ENCODE measurements at regions not wholly inside any gene's neighbourhood (a gene's known extent, or its start where the extent isn't known, plus 50 kb on each side); places are given as distances from the start of the nearest gene placed in this dataset.

DNA sequence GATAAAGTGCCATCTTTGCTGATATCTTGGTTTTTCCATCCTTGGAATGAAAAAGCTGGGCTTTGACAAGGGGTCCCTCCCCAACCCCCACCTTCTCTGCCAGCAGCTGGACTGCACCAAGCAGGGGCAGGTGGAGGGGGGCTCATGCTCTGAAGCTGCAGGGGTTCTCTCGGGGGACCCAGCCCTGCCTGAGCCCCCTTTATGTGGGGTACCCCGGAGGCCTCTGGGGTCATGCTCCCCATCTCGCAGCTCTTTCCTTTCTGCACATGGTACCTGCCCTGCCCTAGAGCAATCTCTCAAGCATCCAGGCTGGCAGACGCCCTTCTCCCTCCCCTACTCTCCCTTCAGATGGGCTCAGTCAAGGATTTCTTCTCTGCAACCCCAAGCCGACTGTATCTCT is 146.7 kb upstream of the PTPN1 start:
- Histone ChIP-seq H3K79me2 (no peaks in the 10 kb centered on the region), H2AFZ (no peak overlapping the region), H3K36me3 (ENCODE audit: control insufficient read depth, insufficient read depth, low read length) (no peaks in the 10 kb centered on the region), H3K4me2 (ENCODE audit: low read length) (no peak overlapping the region), H3K4me3 (ENCODE audit: low read depth, low read length) (no peak overlapping the region), H3K27ac (no peak overlapping the region), H3K27me3 (ENCODE audit: control insufficient read depth, insufficient read depth, low read length) (no peaks in the 10 kb centered on the region), H3K9ac (no peak overlapping the region), H3K9me3 (ENCODE audit: control insufficient read depth, low read length) (no peaks in the 10 kb centered on the region), H3K4me1 (no peaks in the 10 kb centered on the region)
- TF ChIP-seq, protein P1, sequence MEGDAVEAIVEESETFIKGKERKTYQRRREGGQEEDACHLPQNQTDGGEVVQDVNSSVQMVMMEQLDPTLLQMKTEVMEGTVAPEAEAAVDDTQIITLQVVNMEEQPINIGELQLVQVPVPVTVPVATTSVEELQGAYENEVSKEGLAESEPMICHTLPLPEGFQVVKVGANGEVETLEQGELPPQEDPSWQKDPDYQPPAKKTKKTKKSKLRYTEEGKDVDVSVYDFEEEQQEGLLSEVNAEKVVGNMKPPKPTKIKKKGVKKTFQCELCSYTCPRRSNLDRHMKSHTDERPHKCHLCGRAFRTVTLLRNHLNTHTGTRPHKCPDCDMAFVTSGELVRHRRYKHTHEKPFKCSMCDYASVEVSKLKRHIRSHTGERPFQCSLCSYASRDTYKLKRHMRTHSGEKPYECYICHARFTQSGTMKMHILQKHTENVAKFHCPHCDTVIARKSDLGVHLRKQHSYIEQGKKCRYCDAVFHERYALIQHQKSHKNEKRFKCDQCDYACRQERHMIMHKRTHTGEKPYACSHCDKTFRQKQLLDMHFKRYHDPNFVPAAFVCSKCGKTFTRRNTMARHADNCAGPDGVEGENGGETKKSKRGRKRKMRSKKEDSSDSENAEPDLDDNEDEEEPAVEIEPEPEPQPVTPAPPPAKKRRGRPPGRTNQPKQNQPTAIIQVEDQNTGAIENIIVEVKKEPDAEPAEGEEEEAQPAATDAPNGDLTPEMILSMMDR (IDR thresholded peaks at IDR 0.05): no peak

DNA sequence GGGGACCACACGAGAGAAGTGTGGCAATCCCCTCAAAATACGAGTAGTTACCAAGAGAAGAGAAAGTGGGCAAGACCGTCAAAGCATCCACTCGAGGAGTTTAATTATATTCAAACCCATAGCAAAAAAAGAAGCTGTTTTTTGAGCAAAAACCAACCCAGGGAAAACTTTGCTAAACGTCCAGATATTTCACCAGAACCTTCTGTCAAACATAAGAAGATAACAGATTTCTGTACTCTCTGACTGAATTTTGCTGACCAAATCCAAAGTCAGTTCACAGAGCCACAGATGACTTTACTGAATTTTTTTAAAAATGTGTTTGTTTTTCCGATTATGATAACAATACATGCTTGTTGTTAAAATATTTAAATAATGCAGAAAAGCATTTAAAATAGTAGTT is 145.6 kb upstream of the PTPN1 start:
- H3K4me3 ChIP-seq (ENCODE audit: low read depth, low read length): no peak overlapping the region
- H3K9ac ChIP-seq: no peak overlapping the region
- H3K36me3 ChIP-seq (ENCODE audit: control insufficient read depth, insufficient read depth, low read length): no peaks in the 10 kb centered on the region
- H3K9me3 ChIP-seq (ENCODE audit: control insufficient read depth, low read length): no peaks in the 10 kb centered on the region
- no peak overlapping the region for H3K4me2 ChIP-seq (ENCODE audit: low read length)
- H3K4me1 ChIP-seq: no peaks in the 10 kb centered on the region
- no peak overlapping the region for H3K27ac ChIP-seq
- H2AFZ ChIP-seq: no peak overlapping the region
- no peaks in the 10 kb centered on the region for H3K79me2 ChIP-seq
- TF ChIP-seq, protein P1 (IDR thresholded peaks at IDR 0.05): no peak
- H3K27me3 ChIP-seq (ENCODE audit: control insufficient read depth, insufficient read depth, low read length): no peaks in the 10 kb centered on the region

DNA sequence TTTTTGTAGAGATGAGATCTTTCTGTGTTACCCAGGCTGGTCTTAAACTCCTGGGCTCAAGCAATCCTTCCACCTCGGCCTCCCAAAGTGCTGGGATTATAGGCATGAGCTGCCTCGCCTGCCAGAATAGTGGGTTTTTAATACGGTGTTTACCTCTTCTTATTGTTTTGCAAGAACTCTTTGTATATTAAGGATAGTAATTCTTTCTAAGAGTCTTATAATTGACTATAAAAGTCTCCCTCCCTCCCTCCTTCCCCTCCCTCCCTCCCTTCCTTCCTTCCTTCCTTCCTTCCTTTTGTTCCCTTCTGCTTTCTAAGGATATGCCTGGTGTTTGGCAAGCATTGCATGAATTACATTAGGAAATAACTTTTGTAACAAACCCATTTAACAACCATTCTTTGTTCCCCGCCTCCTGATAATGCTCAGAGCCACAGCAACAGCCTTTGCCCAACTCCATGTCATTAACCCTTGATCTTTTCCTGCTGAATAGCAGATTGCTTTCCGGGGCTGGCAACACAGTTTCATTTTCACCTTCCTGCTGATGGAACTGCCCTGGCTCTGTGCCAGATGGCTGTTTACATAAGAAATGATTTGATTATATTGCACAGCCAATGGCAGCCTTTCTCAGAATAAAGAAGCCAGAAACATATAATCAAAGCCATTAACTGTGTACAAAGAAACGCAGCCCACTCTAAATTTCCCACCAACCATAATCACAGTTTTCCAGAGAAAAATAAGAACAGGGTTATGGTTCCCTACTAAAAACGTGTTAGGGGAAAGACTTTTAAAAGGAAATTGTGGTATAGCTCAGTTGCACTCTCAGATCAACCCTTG is 143.7 kb upstream of the PTPN1 start:
- Histone ChIP-seq H3K27me3 (ENCODE audit: control insufficient read depth, insufficient read depth, low read length) (no peaks in the 10 kb centered on the region), H2AFZ (no peak overlapping the region), H3K36me3 (ENCODE audit: control insufficient read depth, insufficient read depth, low read length) (no peaks in the 10 kb centered on the region), H3K4me3 (ENCODE audit: low read depth, low read length) (no peak overlapping the region), H3K79me2 (no peaks in the 10 kb centered on the region), H3K9me3 (ENCODE audit: control insufficient read depth, low read length) (no peaks in the 10 kb centered on the region), H3K4me2 (ENCODE audit: low read length) (no peak overlapping the region), H3K4me1 (no peaks in the 10 kb centered on the region), H3K27ac (peak overlapping the region; percentile 19), H3K9ac (no peak overlapping the region)
- TF ChIP-seq, protein P1 (IDR thresholded peaks at IDR 0.05): no peak

DNA sequence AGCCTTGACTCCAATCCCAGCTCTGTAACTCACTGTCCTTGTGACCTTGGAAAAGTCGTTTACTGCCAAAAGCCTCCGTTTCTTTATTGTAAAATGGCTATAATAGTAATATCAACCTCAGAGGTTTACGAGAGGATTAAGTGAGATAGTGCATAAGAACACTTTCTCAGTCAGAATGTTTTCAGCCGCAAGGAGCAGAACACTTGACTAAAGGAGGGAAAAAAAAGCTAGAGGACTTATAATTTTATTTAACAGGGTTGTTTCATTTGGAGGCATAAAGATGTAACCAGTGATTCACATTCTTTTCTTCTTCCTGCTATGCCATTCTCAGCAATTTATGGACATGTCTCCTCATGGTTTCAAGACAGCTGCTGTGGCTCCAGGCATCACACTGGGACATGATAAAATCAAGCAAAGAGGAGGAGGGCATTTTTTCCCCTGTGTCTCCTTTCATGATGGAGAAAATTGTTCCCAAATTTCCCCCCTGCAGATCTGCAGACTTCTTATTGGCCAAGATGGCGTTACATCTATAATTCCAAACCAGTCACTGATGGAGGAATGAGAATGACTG is 143.0 kb upstream of the PTPN1 start:
- no peak overlapping the region for H3K4me3 ChIP-seq (ENCODE audit: low read depth, low read length)
- no peaks in the 10 kb centered on the region for H3K27me3 ChIP-seq (ENCODE audit: control insufficient read depth, insufficient read depth, low read length)
- no peak overlapping the region for H3K9ac ChIP-seq
- H3K4me1 ChIP-seq: no peaks in the 10 kb centered on the region
- no peak overlapping the region for H3K4me2 ChIP-seq (ENCODE audit: low read length)
- H3K9me3 ChIP-seq (ENCODE audit: control insufficient read depth, low read length): no peaks in the 10 kb centered on the region
- H2AFZ ChIP-seq: no peak overlapping the region
- no peak overlapping the region for H3K27ac ChIP-seq
- H3K79me2 ChIP-seq: no peaks in the 10 kb centered on the region
- TF ChIP-seq, protein P1 (IDR thresholded peaks at IDR 0.05): no peak
- H3K36me3 ChIP-seq (ENCODE audit: control insufficient read depth, insufficient read depth, low read length): no peaks in the 10 kb centered on the region

Measured in parathyroid adenoma (tissue), 2 donors.